K562 (cell line): ENCODE measurements at regions not wholly inside any gene's neighbourhood (a gene's known extent, or its start where the extent isn't known, plus 50 kb on each side); places are given as distances from the start of the nearest gene placed in this dataset.

Experiments
- ATAC-seq: fragments of 200-7000 bp; cut with Tn5 transposase; 3 replicates; pipeline ENCODE4 v1.9.1; 2020; ENCODE audit warnings: moderate library complexity
- BruUV-seq: library from RNA; stranded (reverse); fragments of 400-500 nt; replicated peaks from 2 replicates; lab custom pipeline; 2021; lab: Mats Ljungman, UMichigan
- CTCF ChIA-PET: fragments of 300-600 bp; formaldehyde crosslinking; extraction: SDS; loops from one replicate; lab custom pipeline; 2021; ENCODE audit warnings: low intra/inter-chr PET ratio; lab: Yijun Ruan, JAX
- POLR2A ChIA-PET: fragments of 300-600, 350-650 bp; sonication (Branson Sonifier 250); formaldehyde crosslinking; extraction: SDS; loops from one replicate; lab custom pipeline; 2021; ENCODE audit warnings: antibody characterized with exemption, inconsistent platforms; lab: Yijun Ruan, JAX
- DNase-seq, 4 experiments: peaks; one replicate each; pipeline versions ENCODE4 v3.0.0 to v3.0.0-alpha.2; 2011 to 2018; ENCODE audit warnings: low spot score in 3 of 4, mixed read lengths in 3 of 4; ENCODE audit errors: extremely low read depth in 1 of 4
- FAIRE-seq: peaks from 2 replicates; lab custom pipeline; 2011; peaks lifted over from hg19 to GRCh38; lab: Jason Lieb, UNC
- H2AFZ ChIP-seq: 2 replicates; pipeline ENCODE4 v1.6.0; 2011; ENCODE audit warnings: low read depth, low read length, control low read depth, inconsistent platforms
- H3K27ac ChIP-seq: fragments of 200-600 bp; 3 replicates; pipeline ENCODE4 v1.8.0; 2011; ENCODE audit warnings: low read depth, mild to moderate bottlenecking, control low read depth, inconsistent platforms, low read length, moderate library complexity, mixed read lengths; ENCODE audit errors: extremely low read depth
- H3K27me3 ChIP-seq, 2 experiments: fragments of 300-600 bp in 1 of 2; 2 replicates in 1 of 2; 3 replicates in 1 of 2; pipeline versions ENCODE4 v1.6.0 to v1.8.0; 2011; ENCODE audit warnings: inconsistent platforms in 2 of 2, low read length in 2 of 2, mild to moderate bottlenecking in 1 of 2, mixed read lengths in 1 of 2, moderate library complexity in 1 of 2; ENCODE audit not compliant: control insufficient read depth in 2 of 2, insufficient read depth in 2 of 2
- H3K36me3 ChIP-seq: fragments of 300-600 bp; 3 replicates; pipeline ENCODE4 v1.8.0; 2011; ENCODE audit warnings: mild to moderate bottlenecking, low read length, inconsistent platforms; ENCODE audit not compliant: control insufficient read depth, insufficient read depth
- H3K4me1 ChIP-seq, 2 experiments: fragments of 200-600 bp in 1 of 2; replicated peaks in 1 of 2; 2 replicates in 1 of 2; 3 replicates in 1 of 2; pipeline versions ENCODE4 v1.5.1 to v1.8.0; 2011; ENCODE audit warnings: inconsistent platforms in 2 of 2, low read length in 2 of 2, mild to moderate bottlenecking in 1 of 2, mixed read lengths in 1 of 2, moderate library complexity in 1 of 2; ENCODE audit not compliant: control insufficient read depth in 2 of 2, insufficient read depth in 2 of 2
- H3K4me2 ChIP-seq: 2 replicates; pipeline ENCODE4 v1.6.1; 2011; ENCODE audit warnings: low read length, control low read depth, inconsistent platforms, mixed read lengths; ENCODE audit not compliant: insufficient read depth
- H3K4me3 ChIP-seq: fragments of 200-600 bp; sonication (generic), shearing (Covaris generic); 2 replicates; pipeline ENCODE4 v1.5.1; 2016; ENCODE audit warnings: control low read depth, inconsistent platforms
- H3K79me2 ChIP-seq: fragments of 200-600 bp; 3 replicates; pipeline ENCODE4 v1.8.0; 2011; ENCODE audit warnings: low read length, inconsistent platforms; ENCODE audit not compliant: control insufficient read depth, insufficient read depth
- H3K9ac ChIP-seq, 2 experiments: 2 replicates each; pipeline versions ENCODE4 v1.6.0 to v1.6.1; 2011; ENCODE audit warnings: low read depth in 2 of 2, low read length in 2 of 2, control low read depth in 1 of 2, inconsistent platforms in 1 of 2, mild to moderate bottlenecking in 1 of 2, mixed read lengths in 1 of 2; ENCODE audit not compliant: insufficient read depth in 1 of 2
- H3K9me1 ChIP-seq: one replicate; pipeline ENCODE4 v1.6.0; 2011; ENCODE audit warnings: inconsistent platforms, mild to moderate bottlenecking, low read length, moderate library complexity; ENCODE audit not compliant: control insufficient read depth, insufficient read depth
- H3K9me3 ChIP-seq: replicated peaks from 2 replicates; pipeline ENCODE4 v1.5.1; 2011; ENCODE audit warnings: low read depth, low read length, inconsistent platforms; ENCODE audit not compliant: control insufficient read depth, insufficient read depth
- H4K20me1 ChIP-seq: replicated peaks from 2 replicates; pipeline ENCODE4 v1.6.1; 2011; ENCODE audit warnings: low read length, inconsistent platforms, mixed read lengths; ENCODE audit not compliant: control insufficient read depth, insufficient read depth
- BRD9 ChIP-seq: fragments of 450-650 bp; IDR thresholded peaks from 2 replicates; pipeline ENCODE4 v1.6.1; 2018; ENCODE audit warnings: low read depth; ENCODE audit not compliant: partially characterized antibody
- CBX8 ChIP-seq: fragments of 200-600 bp; sonication (generic); IDR thresholded peaks from 2 replicates; pipeline ENCODE4 v1.6.1; 2012; ENCODE audit warnings: borderline replicate concordance, mixed run types, low read depth, mild to moderate bottlenecking, moderate library complexity, mixed read lengths, low read length, control low read depth, inconsistent platforms; ENCODE audit not compliant: poor library complexity, severe bottlenecking; ENCODE audit errors: extremely low read depth
- ETS1 ChIP-seq: conservative IDR thresholded peaks from 2 replicates; pipeline ENCODE4 v1.6.1; 2011; ENCODE audit warnings: low read depth, mild to moderate bottlenecking, low read length; ENCODE audit not compliant: control insufficient read depth
- MIER1 ChIP-seq: fragments of 450-650 bp; IDR thresholded peaks from 2 replicates; pipeline ENCODE4 v1.6.1; 2016; ENCODE audit warnings: antibody characterized with exemption, mild to moderate bottlenecking, low read depth
- NFXL1 ChIP-seq: fragments of 450-650 bp; formaldehyde crosslinking; IDR thresholded peaks from 2 replicates; pipeline ENCODE4 v1.4.0; 2021; ENCODE audit warnings: mild to moderate bottlenecking
- NR3C1 ChIP-seq: sonication (generic); formaldehyde crosslinking; IDR thresholded peaks from 2 replicates; pipeline ENCODE4 v1.8.1; 2022; ENCODE audit warnings: missing genetic modification reagents
- RFX7 ChIP-seq: fragments of 250-450 bp; sonication (Bioruptor Pico); IDR thresholded peaks from 2 replicates; pipeline ENCODE4 v1.5.1; 2021; ENCODE audit warnings: mild to moderate bottlenecking
- RNF219 ChIP-seq: fragments of 250-450 bp; sonication (Bioruptor Pico); IDR thresholded peaks from 2 replicates; pipeline ENCODE4 v1.5.0; 2022; ENCODE audit warnings: mild to moderate bottlenecking
- RREB1 ChIP-seq: fragments of 250-450 bp; sonication (Bioruptor Pico); IDR thresholded peaks from 2 replicates; pipeline ENCODE4 v1.4.0; 2020
- SETDB1 ChIP-seq: IDR thresholded peaks from one replicate; pipeline ENCODE4 v1.6.1; 2012; ENCODE audit warnings: low read length, control low read depth, inconsistent platforms
- U2AF1 ChIP-seq: fragments of 200-400 bp; formaldehyde crosslinking; optimal IDR thresholded peaks from 2 replicates; pipeline ENCODE3; 2017; ENCODE audit warnings: mild to moderate bottlenecking, low read depth, low read length, moderate library complexity
- ZBTB26 ChIP-seq: fragments of 450-650 bp; formaldehyde crosslinking; IDR thresholded peaks from 2 replicates; pipeline ENCODE4 v1.4.0; 2022; ENCODE audit warnings: missing genetic modification characterization
- ZNF263 ChIP-seq: sonication (generic); formaldehyde crosslinking; IDR thresholded peaks from 2 replicates; pipeline ENCODE4 v1.8.0; 2022; ENCODE audit warnings: mild to moderate bottlenecking, missing genetic modification reagents, borderline replicate concordance
- WGBS: fragments of 100-300 bp; shearing (Covaris generic); methylation state at CpG from one replicate; pipeline ENCODE4 v1.1.6; 2016; ENCODE audit warnings: low coverage, mixed read lengths; ENCODE audit not compliant: insufficient coverage; ENCODE audit errors: missing lambda C conversion rate; 5-methylcytosine and 5-hydroxymethylcytosine counted together
- in situ Hi-C: fragments of 300-500 bp; cut with MboI; formaldehyde crosslinking; loops from 4 replicates; pipeline ENCODE4 v1.15.0; 2018; ENCODE audit warnings: inconsistent platforms, mixed read lengths
- intact Hi-C: fragments of 100-400 bp; cut with micrococcal nuclease; formaldehyde crosslinking; loops from 2 replicates; pipeline ENCODE4 v1.14.2; 2022

- Histone ChIP-seq H3K9me1 (no peaks in the 10 kb centered on the region), H4K20me1 (no peaks in the 10 kb centered on the region), H3K79me2 (no peaks in the 10 kb centered on the region), H3K4me3 (no peak overlapping the region), H3K9ac (no peak overlapping the region), H3K27me3 (no peaks in the 10 kb centered on the region), H3K36me3 (no peaks in the 10 kb centered on the region), H3K9me3 (no peaks in the 10 kb centered on the region), H2AFZ (no peak overlapping the region), H3K27ac (no peak overlapping the region), H3K4me1 (no peaks in the 10 kb centered on the region), H3K4me2 (no peak overlapping the region)
- BruUV-seq, result no TSS peak
- POLR2A ChIA-PET, result interaction anchor here (1.1 kb wide), 1 partner anchor 13 kb away, joined by 3 read pairs; no protein-coding TSS in a partner anchor
- in situ Hi-C loops (no loop called here), intact Hi-C loops (no loop called here)
- WGBS, result 4% methylated on average over 2 of the region's 2 CpGs
- DNase-seq (no peak), ATAC-seq (no peak), FAIRE-seq (no peak)
- CTCF ChIA-PET, result no interaction called here
- TF ChIP-seq CBX8 (no peak), RFX7 (CRISPR knock-in tag) (no peak), RNF219 (CRISPR knock-in tag) (no peak), NFXL1 (CRISPR knock-in tag) (no peak), NR3C1 (CRISPR knock-in tag) (no peak), ZNF263 (CRISPR knock-in tag) (no peak), SETDB1 (no peak), ZBTB26 (no peak), BRD9 (no peak), RREB1 (CRISPR knock-in tag) (no peak), U2AF1 (no peak), ETS1 (no peak), MIER1 (no peak)
These were observed 106.1 kb upstream of the TLL1 start for GRCh38 chr4:165766976-165767375.
